K562 (cell line): ENCODE measurements at regions not wholly inside any gene's neighbourhood (a gene's known extent, or its start where the extent isn't known, plus 50 kb on each side); places are given as distances from the start of the nearest gene placed in this dataset.

Experiments used
- ATAC-seq: fragments of 200-7000 bp; cut with Tn5 transposase; 3 replicates; pipeline ENCODE4 v1.9.1; 2020; ENCODE audit warnings: moderate library complexity
- BruUV-seq: library from RNA; stranded (reverse); fragments of 400-500 nt; replicated peaks from 2 replicates; lab custom pipeline; 2021; lab: Mats Ljungman, UMichigan
- CTCF ChIA-PET: fragments of 300-600 bp; formaldehyde crosslinking; extraction: SDS; loops from one replicate; lab custom pipeline; 2021; ENCODE audit warnings: low intra/inter-chr PET ratio; lab: Yijun Ruan, JAX
- POLR2A ChIA-PET: fragments of 300-600, 350-650 bp; sonication (Branson Sonifier 250); formaldehyde crosslinking; extraction: SDS; loops from one replicate; lab custom pipeline; 2021; ENCODE audit warnings: antibody characterized with exemption, inconsistent platforms; lab: Yijun Ruan, JAX
- DNase-seq, 4 experiments: peaks; one replicate each; pipeline versions ENCODE4 v3.0.0 to v3.0.0-alpha.2; 2011 to 2018; ENCODE audit warnings: low spot score in 3 of 4, mixed read lengths in 3 of 4; ENCODE audit errors: extremely low read depth in 1 of 4
- FAIRE-seq: peaks from 2 replicates; lab custom pipeline; 2011; peaks lifted over from hg19 to GRCh38; lab: Jason Lieb, UNC
- H2AFZ ChIP-seq: 2 replicates; pipeline ENCODE4 v1.6.0; 2011; ENCODE audit warnings: low read depth, low read length, control low read depth, inconsistent platforms
- H3K27ac ChIP-seq: fragments of 200-600 bp; 3 replicates; pipeline ENCODE4 v1.8.0; 2011; ENCODE audit warnings: low read depth, mild to moderate bottlenecking, control low read depth, inconsistent platforms, low read length, moderate library complexity, mixed read lengths; ENCODE audit errors: extremely low read depth
- H3K27me3 ChIP-seq, 2 experiments: fragments of 300-600 bp in 1 of 2; 2 replicates in 1 of 2; 3 replicates in 1 of 2; pipeline versions ENCODE4 v1.6.0 to v1.8.0; 2011; ENCODE audit warnings: inconsistent platforms in 2 of 2, low read length in 2 of 2, mild to moderate bottlenecking in 1 of 2, mixed read lengths in 1 of 2, moderate library complexity in 1 of 2; ENCODE audit not compliant: control insufficient read depth in 2 of 2, insufficient read depth in 2 of 2
- H3K36me3 ChIP-seq: fragments of 300-600 bp; 3 replicates; pipeline ENCODE4 v1.8.0; 2011; ENCODE audit warnings: mild to moderate bottlenecking, low read length, inconsistent platforms; ENCODE audit not compliant: control insufficient read depth, insufficient read depth
- H3K4me1 ChIP-seq, 2 experiments: fragments of 200-600 bp in 1 of 2; replicated peaks in 1 of 2; 2 replicates in 1 of 2; 3 replicates in 1 of 2; pipeline versions ENCODE4 v1.5.1 to v1.8.0; 2011; ENCODE audit warnings: inconsistent platforms in 2 of 2, low read length in 2 of 2, mild to moderate bottlenecking in 1 of 2, mixed read lengths in 1 of 2, moderate library complexity in 1 of 2; ENCODE audit not compliant: control insufficient read depth in 2 of 2, insufficient read depth in 2 of 2
- H3K4me2 ChIP-seq: 2 replicates; pipeline ENCODE4 v1.6.1; 2011; ENCODE audit warnings: low read length, control low read depth, inconsistent platforms, mixed read lengths; ENCODE audit not compliant: insufficient read depth
- H3K4me3 ChIP-seq: fragments of 200-600 bp; sonication (generic), shearing (Covaris generic); 2 replicates; pipeline ENCODE4 v1.5.1; 2016; ENCODE audit warnings: control low read depth, inconsistent platforms
- H3K79me2 ChIP-seq: fragments of 200-600 bp; 3 replicates; pipeline ENCODE4 v1.8.0; 2011; ENCODE audit warnings: low read length, inconsistent platforms; ENCODE audit not compliant: control insufficient read depth, insufficient read depth
- H3K9ac ChIP-seq, 2 experiments: 2 replicates each; pipeline versions ENCODE4 v1.6.0 to v1.6.1; 2011; ENCODE audit warnings: low read depth in 2 of 2, low read length in 2 of 2, control low read depth in 1 of 2, inconsistent platforms in 1 of 2, mild to moderate bottlenecking in 1 of 2, mixed read lengths in 1 of 2; ENCODE audit not compliant: insufficient read depth in 1 of 2
- H3K9me1 ChIP-seq: one replicate; pipeline ENCODE4 v1.6.0; 2011; ENCODE audit warnings: inconsistent platforms, mild to moderate bottlenecking, low read length, moderate library complexity; ENCODE audit not compliant: control insufficient read depth, insufficient read depth
- H3K9me3 ChIP-seq: replicated peaks from 2 replicates; pipeline ENCODE4 v1.5.1; 2011; ENCODE audit warnings: low read depth, low read length, inconsistent platforms; ENCODE audit not compliant: control insufficient read depth, insufficient read depth
- H4K20me1 ChIP-seq: replicated peaks from 2 replicates; pipeline ENCODE4 v1.6.1; 2011; ENCODE audit warnings: low read length, inconsistent platforms, mixed read lengths; ENCODE audit not compliant: control insufficient read depth, insufficient read depth
- BCLAF1 ChIP-seq, 2 experiments: fragments of 450-650 bp in 1 of 2; IDR thresholded peaks; 2 replicates each; pipeline ENCODE4 v1.6.1; 2011 to 2017; ENCODE audit warnings: low read depth in 2 of 2, antibody characterized with exemption in 1 of 2, borderline replicate concordance in 1 of 2, low read length in 1 of 2, mild to moderate bottlenecking in 1 of 2, mixed read lengths in 1 of 2; ENCODE audit not compliant: control insufficient read depth in 1 of 2
- BRCA1 ChIP-seq, 2 experiments: fragments of 450-650 bp in 1 of 2; sonication (generic) in 1 of 2; formaldehyde crosslinking in 1 of 2; IDR thresholded peaks; 2 replicates each; pipeline versions ENCODE4 v1.5.0 to v1.6.1; 2017 to 2020; ENCODE audit warnings: mild to moderate bottlenecking in 1 of 2, missing genetic modification reagents in 1 of 2
- CHAMP1 ChIP-seq: fragments of 450-650 bp; IDR thresholded peaks from 2 replicates; pipeline ENCODE4 v1.6.1; 2016; ENCODE audit warnings: mild to moderate bottlenecking
- DACH1 ChIP-seq: fragments of 450-650 bp; IDR thresholded peaks from 2 replicates; pipeline ENCODE4 v1.6.1; 2018; ENCODE audit not compliant: partially characterized antibody
- DNMT1 ChIP-seq: fragments of 450-650 bp; IDR thresholded peaks from 2 replicates; pipeline ENCODE4 v1.6.1; 2016; ENCODE audit warnings: antibody characterized with exemption, mild to moderate bottlenecking
- FOXJ3 ChIP-seq: sonication (generic); formaldehyde crosslinking; IDR thresholded peaks from 2 replicates; pipeline ENCODE4 v1.4.0; 2020; ENCODE audit warnings: mild to moderate bottlenecking, missing genetic modification reagents
- KLF16 ChIP-seq: IDR thresholded peaks from 2 replicates; pipeline ENCODE4 v1.6.1; 2016; ENCODE audit warnings: antibody characterized with exemption
- KLF6 ChIP-seq: fragments of 250-450 bp; sonication (Bioruptor Pico); IDR thresholded peaks from 2 replicates; pipeline ENCODE4 v1.4.0; 2020; ENCODE audit warnings: mild to moderate bottlenecking, moderate library complexity, borderline replicate concordance
- NBN ChIP-seq: fragments of 450-650 bp; IDR thresholded peaks from 2 replicates; pipeline ENCODE4 v1.6.1; 2016; ENCODE audit warnings: low read depth, mild to moderate bottlenecking
- NEUROD1 ChIP-seq: fragments of 150-350 bp; IDR thresholded peaks from 2 replicates; pipeline ENCODE4 v1.6.1; 2014; ENCODE audit warnings: borderline replicate concordance, low read length, low read depth; ENCODE audit not compliant: partially characterized antibody
- PRDM10 ChIP-seq: fragments of 450-650 bp; IDR thresholded peaks from 2 replicates; pipeline ENCODE4 v1.6.1; 2018; ENCODE audit not compliant: partially characterized antibody
- TCF3 ChIP-seq: sonication (generic); formaldehyde crosslinking; IDR thresholded peaks from 2 replicates; pipeline ENCODE4 v1.4.0; 2020; ENCODE audit warnings: mild to moderate bottlenecking, missing genetic modification reagents
- ZNF224 ChIP-seq: sonication (generic); formaldehyde crosslinking; IDR thresholded peaks from 2 replicates; pipeline ENCODE4 v1.8.0; 2022; ENCODE audit warnings: mild to moderate bottlenecking, missing genetic modification reagents
- ZNF41 ChIP-seq: fragments of 250-450 bp; sonication (Bioruptor Pico); conservative IDR thresholded peaks from 2 replicates; pipeline ENCODE4 v1.4.0; 2020; ENCODE audit warnings: mild to moderate bottlenecking
- ZZZ3 ChIP-seq: fragments of 450-650 bp; IDR thresholded peaks from 2 replicates; pipeline ENCODE4 v1.6.1; 2016; ENCODE audit warnings: antibody characterized with exemption, mild to moderate bottlenecking, moderate library complexity
- in situ Hi-C: fragments of 300-500 bp; cut with MboI; formaldehyde crosslinking; loops from 4 replicates; pipeline ENCODE4 v1.15.0; 2018; ENCODE audit warnings: inconsistent platforms, mixed read lengths
- intact Hi-C: fragments of 100-400 bp; cut with micrococcal nuclease; formaldehyde crosslinking; loops from 2 replicates; pipeline ENCODE4 v1.14.2; 2022

- H3K4me3 ChIP-seq, result no peak overlapping the region
- intact Hi-C loops (no loop called here), in situ Hi-C loops (no loop called here)
- H3K27me3 ChIP-seq, result no peaks in the 10 kb centered on the region
- H4K20me1 ChIP-seq, result no peaks in the 10 kb centered on the region
- no peak overlapping the region for H3K9ac ChIP-seq
- ATAC-seq (no peak), FAIRE-seq (no peak), DNase-seq (no peak)
- no peaks in the 10 kb centered on the region for H3K79me2 ChIP-seq
- H2AFZ ChIP-seq, result no peak overlapping the region
- no peaks in the 10 kb centered on the region for H3K4me1 ChIP-seq
- POLR2A ChIA-PET, result no interaction called here
- H3K9me3 ChIP-seq, result no peaks in the 10 kb centered on the region
- H3K36me3 ChIP-seq, result no peaks in the 10 kb centered on the region
- H3K4me2 ChIP-seq, result no peak overlapping the region
- BruUV-seq, result no TSS peak
- no peak overlapping the region for H3K27ac ChIP-seq
- CTCF ChIA-PET, result no interaction called here
- H3K9me1 ChIP-seq, result no peaks in the 10 kb centered on the region
- TF ChIP-seq CHAMP1, result no peak
- no peak for TF ChIP-seq BRCA1 (IDR thresholded peaks at IDR 0.05)
- no peak for TF ChIP-seq BRCA1 (CRISPR knock-in tag; IDR thresholded peaks at IDR 0.05)
- no peak for TF ChIP-seq NBN
- no peak for TF ChIP-seq BCLAF1 (IDR thresholded peaks at IDR 0.05; ENCODE audit: borderline replicate concordance in 1 of 2, control insufficient read depth in 1 of 2, low read depth in 2 of 2, low read length in 1 of 2)
- no peak for TF ChIP-seq PRDM10
- TF ChIP-seq FOXJ3, result no peak
- TF ChIP-seq TCF3 (CRISPR knock-in tag), result no peak
- no peak for TF ChIP-seq ZZZ3
- no peak for TF ChIP-seq DNMT1
- no peak for TF ChIP-seq KLF16
- TF ChIP-seq ZNF41 (CRISPR knock-in tag), result no peak
- no peak for TF ChIP-seq ZNF224 (CRISPR knock-in tag)
- TF ChIP-seq KLF6, result no peak
- no peak for TF ChIP-seq DACH1
- TF ChIP-seq NEUROD1, result no peak
These were observed 2421.8 kb downstream of the LRRC4C start for GRCh38 chr11:39037611-39038010.
